Subcutaneous abdominal adipose tissue (tissue), 5 donors: ENCODE measurements at regions not wholly inside any gene's neighbourhood (a gene's known extent, or its start where the extent isn't known, plus 50 kb on each side); places are given as distances from the start of the nearest gene placed in this dataset.

ENCODE experiments used
- H3K27ac ChIP-seq: one replicate; pipeline ENCODE4 v1.7.0; 2013; ENCODE audit warnings: low read depth, mild to moderate bottlenecking, inconsistent platforms, low read length, moderate library complexity
- H3K27me3 ChIP-seq, 5 donors: one replicate each; pipeline ENCODE4 v1.7.0; 2013; ENCODE audit warnings: low read length in 5 of 5, inconsistent platforms in 1 of 5; ENCODE audit not compliant: control insufficient read depth in 5 of 5, insufficient read depth in 4 of 5
- H3K36me3 ChIP-seq, 5 donors: one replicate each; pipeline ENCODE4 v1.7.0; 2013; ENCODE audit warnings: low read length in 5 of 5; ENCODE audit not compliant: control insufficient read depth in 5 of 5, insufficient read depth in 5 of 5
- H3K4me1 ChIP-seq, 5 donors: one replicate each; pipeline ENCODE4 v1.7.0; 2013; ENCODE audit warnings: low read length in 5 of 5, mild to moderate bottlenecking in 3 of 5, moderate library complexity in 1 of 5; ENCODE audit not compliant: control insufficient read depth in 5 of 5, insufficient read depth in 5 of 5
- H3K4me3 ChIP-seq, 5 donors: one replicate each; pipeline ENCODE4 v1.7.0; 2013; ENCODE audit warnings: low read length in 5 of 5, low read depth in 1 of 5
- H3K9ac ChIP-seq, 5 donors: one replicate each; pipeline ENCODE4 v1.7.0; 2013; ENCODE audit warnings: low read length in 5 of 5, mild to moderate bottlenecking in 4 of 5, moderate library complexity in 3 of 5
- H3K9me3 ChIP-seq, 5 donors: one replicate each; pipeline ENCODE4 v1.7.0; 2013; ENCODE audit warnings: low read length in 5 of 5; ENCODE audit not compliant: control insufficient read depth in 5 of 5
- donor health status: healthy.
- donor health status: healthy.
- donor health status: healthy.
- donor health status: healthy.
- donor health status: healthy.

- H3K4me3 ChIP-seq: no peak overlapping the region
Measured at GRCh38 chr3:66592016-66592761, 91.4 kb upstream of the LRIG1 start.

GRCh38 chr3:66592927-66593625, 92.3 kb upstream of the LRIG1 start:
- no peaks in the 10 kb centered on the region for H3K27me3 ChIP-seq
- no peaks in the 10 kb centered on the region for H3K9me3 ChIP-seq
- H3K4me1 ChIP-seq: peaks cover 0 to 7% (median 0%) of the 10 kb centered on the region in 5 donors
- no peak overlapping the region for H3K9ac ChIP-seq
- no peak overlapping the region for H3K27ac ChIP-seq
- H3K36me3 ChIP-seq: no peaks in the 10 kb centered on the region
- no peak overlapping the region for H3K4me3 ChIP-seq

More at GRCh38 chr3:66592016-66592761, 91.4 kb upstream of the LRIG1 start:
- peaks cover 0 to 10% (median 0%) of the 10 kb centered on the region in 5 donors for H3K4me1 ChIP-seq
- no peaks in the 10 kb centered on the region for H3K9me3 ChIP-seq
- H3K27ac ChIP-seq: no peak overlapping the region
- H3K27me3 ChIP-seq: no peaks in the 10 kb centered on the region
- no peaks in the 10 kb centered on the region for H3K36me3 ChIP-seq
- no peak overlapping the region for H3K9ac ChIP-seq

- Histone ChIP-seq H3K4me3 (no peak overlapping the region), H3K27ac (no peak overlapping the region), H3K36me3 (no peaks in the 10 kb centered on the region), H3K27me3 (no peaks in the 10 kb centered on the region), H3K4me1 (peaks cover 0 to 6% (median 0%) of the 10 kb centered on the region in 5 donors), H3K9me3 (no peaks in the 10 kb centered on the region), H3K9ac (no peak overlapping the region)
Measured at GRCh38 chr3:66593978-66594377, 93.2 kb upstream of the LRIG1 start.

GRCh38 chr3:66597308-66597863, 96.6 kb upstream of the LRIG1 start:
- no peaks in the 10 kb centered on the region for H3K9me3 ChIP-seq
- H3K27me3 ChIP-seq: no peaks in the 10 kb centered on the region
- no peak overlapping the region for H3K4me3 ChIP-seq
- H3K4me1 ChIP-seq: peaks cover 0 to 6% (median 0%) of the 10 kb centered on the region in 5 donors
- H3K9ac ChIP-seq: no peak overlapping the region
- H3K27ac ChIP-seq: no peak overlapping the region
- H3K36me3 ChIP-seq: no peaks in the 10 kb centered on the region

GRCh38 chr3:66598168-66598567, 97.3 kb upstream of the LRIG1 start:
- H3K27ac ChIP-seq: no peak overlapping the region

GRCh38 chr3:66602237-66602636, 101.4 kb upstream of the LRIG1 start:
- no peak overlapping the region for H3K27ac ChIP-seq
- H3K36me3 ChIP-seq: no peaks in the 10 kb centered on the region
- no peaks in the 10 kb centered on the region for H3K9me3 ChIP-seq
- no peaks in the 10 kb centered on the region for H3K27me3 ChIP-seq
- no peak overlapping the region for H3K4me3 ChIP-seq
- no peak overlapping the region for H3K9ac ChIP-seq
- H3K4me1 ChIP-seq: peaks cover 0 to 18% (median 10%) of the 10 kb centered on the region in 5 donors

More at GRCh38 chr3:66598168-66598567, 97.3 kb upstream of the LRIG1 start:
- H3K4me3 ChIP-seq: no peak overlapping the region
- H3K36me3 ChIP-seq: no peaks in the 10 kb centered on the region
- peaks cover 0 to 6% (median 0%) of the 10 kb centered on the region in 5 donors for H3K4me1 ChIP-seq
- no peaks in the 10 kb centered on the region for H3K27me3 ChIP-seq
- H3K9me3 ChIP-seq: no peaks in the 10 kb centered on the region
- no peak overlapping the region for H3K9ac ChIP-seq

- Histone ChIP-seq H3K36me3 (no peaks in the 10 kb centered on the region), H3K9ac (no peak overlapping the region), H3K27me3 (no peaks in the 10 kb centered on the region), H3K9me3 (no peaks in the 10 kb centered on the region), H3K4me3 (no peak overlapping the region), H3K27ac (no peak overlapping the region), H3K4me1 (peaks cover 0 to 18% (median 10%) of the 10 kb centered on the region in 5 donors)
Measured at GRCh38 chr3:66602691-66603090, 101.9 kb upstream of the LRIG1 start.

- Histone ChIP-seq H3K36me3 (no peaks in the 10 kb centered on the region), H3K27ac (no peak overlapping the region), H3K4me3 (no peak overlapping the region), H3K9ac (no peak overlapping the region), H3K27me3 (no peaks in the 10 kb centered on the region), H3K9me3 (no peaks in the 10 kb centered on the region), H3K4me1 (peaks cover 0 to 16% (median 10%) of the 10 kb centered on the region in 5 donors)
Measured at GRCh38 chr3:66603151-66603611, 102.4 kb upstream of the LRIG1 start.

GRCh38 chr3:66604481-66604880, 103.7 kb upstream of the LRIG1 start:
- H3K4me1 ChIP-seq: peaks cover 0 to 12% (median 8%) of the 10 kb centered on the region in 5 donors
- H3K4me3 ChIP-seq: no peak overlapping the region
- no peaks in the 10 kb centered on the region for H3K27me3 ChIP-seq
- no peaks in the 10 kb centered on the region for H3K9me3 ChIP-seq
- no peaks in the 10 kb centered on the region for H3K36me3 ChIP-seq
- H3K9ac ChIP-seq: no peak overlapping the region
- peak overlapping the region; percentile 43 for H3K27ac ChIP-seq

GRCh38 chr3:66606126-66606525, 105.3 kb upstream of the LRIG1 start:
- no peak overlapping the region for H3K4me3 ChIP-seq
- no peak overlapping the region for H3K9ac ChIP-seq
- no peaks in the 10 kb centered on the region for H3K36me3 ChIP-seq
- no peak overlapping the region for H3K27ac ChIP-seq
- H3K27me3 ChIP-seq: no peaks in the 10 kb centered on the region
- H3K4me1 ChIP-seq: peaks cover 0 to 12% (median 8%) of the 10 kb centered on the region in 5 donors
- H3K9me3 ChIP-seq: no peaks in the 10 kb centered on the region
